SK-N-SH (cell line): ENCODE measurements at regions not wholly inside any gene's neighbourhood (a gene's known extent, or its start where the extent isn't known, plus 50 kb on each side); places are given as distances from the start of the nearest gene placed in this dataset.

Experiments used
- CTCF ChIA-PET: fragments of 300-600, 350-600 bp; formaldehyde crosslinking; extraction: SDS; loops from one replicate; lab custom pipeline; 2021; lab: Yijun Ruan, JAX
- POLR2A ChIA-PET: fragments of 350-600 bp; sonication (Branson Sonifier 250); formaldehyde crosslinking; extraction: SDS; loops from one replicate; lab custom pipeline; 2020; ENCODE audit warnings: antibody characterized with exemption, inconsistent platforms; lab: Yijun Ruan, JAX
- DNase-seq: peaks from one replicate; pipeline ENCODE4 v3.0.0; 2012
- H2AFZ ChIP-seq: fragments of 200-600 bp; sonication (generic); 2 replicates; pipeline ENCODE4 v1.8.1; 2016; ENCODE audit warnings: antibody characterized with exemption, mild to moderate bottlenecking, low read depth
- H3F3A ChIP-seq: fragments of 200-600 bp; sonication (generic); replicated peaks from 2 replicates; pipeline ENCODE3; 2016; ENCODE audit warnings: antibody characterized with exemption, mild to moderate bottlenecking; ENCODE audit not compliant: insufficient read depth
- H3K27ac ChIP-seq, 2 experiments: fragments of 200-500 bp in 1 of 2; fragments of 200-600 bp in 1 of 2; sonication (Bioruptor generic) in 1 of 2; sonication (generic), shearing (Covaris generic) in 1 of 2; 2 replicates each; pipeline versions ENCODE4 v1.5.1 to v1.6.1; 2014 to 2016; ENCODE audit warnings: low read depth in 2 of 2, inconsistent platforms in 1 of 2, low read length in 1 of 2, mild to moderate bottlenecking in 1 of 2, mixed read lengths in 1 of 2
- H3K27me3 ChIP-seq: fragments of 200-600 bp; sonication (generic), shearing (Covaris generic); 2 replicates; pipeline ENCODE4 v1.6.1; 2016; ENCODE audit warnings: mixed run types; ENCODE audit not compliant: insufficient read depth
- H3K36me3 ChIP-seq, 2 experiments: fragments of 200-500 bp in 1 of 2; fragments of 200-600 bp in 1 of 2; sonication (Bioruptor generic) in 1 of 2; sonication (generic) in 1 of 2; replicated peaks in 1 of 2; 2 replicates each; pipeline versions ENCODE3 to v1.5.1; 2014 to 2016; ENCODE audit warnings: low read length in 1 of 2, mild to moderate bottlenecking in 1 of 2; ENCODE audit not compliant: insufficient read depth in 2 of 2, control insufficient read depth in 1 of 2
- H3K4me1 ChIP-seq, 2 experiments: fragments of 200-500 bp in 1 of 2; fragments of 200-600 bp in 1 of 2; sonication (Bioruptor generic) in 1 of 2; sonication (generic), shearing (Covaris generic) in 1 of 2; 2 replicates each; pipeline versions ENCODE4 v1.5.1 to v1.6.1; 2014 to 2016; ENCODE audit warnings: low read depth in 1 of 2, low read length in 1 of 2, mixed run types in 1 of 2; ENCODE audit not compliant: insufficient read depth in 2 of 2, control insufficient read depth in 1 of 2
- H3K4me2 ChIP-seq: fragments of 200-600 bp; sonication (generic), shearing (Covaris generic); 2 replicates; pipeline ENCODE4 v1.6.1; 2017; ENCODE audit warnings: mixed run types
- H3K4me3 ChIP-seq, 2 experiments: fragments of 200-500 bp in 1 of 2; fragments of 200-600 bp in 1 of 2; sonication (Bioruptor generic) in 1 of 2; sonication (generic), shearing (Covaris generic) in 1 of 2; 2 replicates each; pipeline versions ENCODE4 v1.5.1 to v1.8.1; 2014 to 2016; ENCODE audit warnings: low read depth in 2 of 2, inconsistent platforms in 1 of 2, low read length in 1 of 2, mild to moderate bottlenecking in 1 of 2, mixed read lengths in 1 of 2, moderate library complexity in 1 of 2
- H3K79me2 ChIP-seq: fragments of 200-600 bp; sonication (generic); 2 replicates; pipeline ENCODE4 v1.8.1; 2017; ENCODE audit warnings: mild to moderate bottlenecking; ENCODE audit not compliant: insufficient read depth
- H3K9ac ChIP-seq: fragments of 200-600 bp; sonication (generic); 2 replicates; pipeline ENCODE4 v1.6.1; 2017; ENCODE audit warnings: mixed run types
- H3K9me2 ChIP-seq: fragments of 200-600 bp; sonication (generic); 2 replicates; pipeline ENCODE4 v1.6.1; 2017; ENCODE audit warnings: mixed run types
- H3K9me3 ChIP-seq: fragments of 200-600 bp; sonication (generic); 2 replicates; pipeline ENCODE4 v1.6.1; 2017; ENCODE audit warnings: mixed run types, mild to moderate bottlenecking, moderate library complexity
- H4K20me1 ChIP-seq: fragments of 200-600 bp; sonication (generic); 2 replicates; pipeline ENCODE4 v1.6.1; 2017; ENCODE audit warnings: mild to moderate bottlenecking, mixed run types; ENCODE audit not compliant: insufficient read depth
- CHD2 ChIP-seq: fragments of 150-350 bp; IDR thresholded peaks from 2 replicates; pipeline ENCODE4 v1.6.1; 2018; ENCODE audit warnings: low read length; ENCODE audit not compliant: partially characterized antibody
- EP300 ChIP-seq, 2 experiments: IDR thresholded peaks; 2 replicates each; pipeline versions ENCODE4 v1.4.0 to v1.6.1; 2012; ENCODE audit warnings: borderline replicate concordance in 1 of 2, low read depth in 1 of 2, low read length in 1 of 2
- EZH2phosphoT487 ChIP-seq: fragments of 200-600 bp; sonication (generic); IDR thresholded peaks from 2 replicates; pipeline ENCODE4 v1.6.1; 2017; ENCODE audit warnings: low read depth, mixed run types, mild to moderate bottlenecking, antibody characterized with exemption, moderate library complexity, borderline replicate concordance
- FOSL2 ChIP-seq: IDR thresholded peaks from 2 replicates; pipeline ENCODE4 v1.4.0; 2012; ENCODE audit warnings: low read depth, mild to moderate bottlenecking, moderate library complexity, borderline replicate concordance
- FOXM1 ChIP-seq: IDR thresholded peaks from 2 replicates; pipeline ENCODE4 v1.4.0; 2012; ENCODE audit warnings: low read depth, mild to moderate bottlenecking
- MAX ChIP-seq: IDR thresholded peaks from 2 replicates; pipeline ENCODE4 v1.4.0; 2012; ENCODE audit warnings: low read depth
- NFIC ChIP-seq: IDR thresholded peaks from 2 replicates; pipeline ENCODE4 v1.4.0; 2012; ENCODE audit warnings: borderline replicate concordance
- NRF1 ChIP-seq: IDR thresholded peaks from 2 replicates; pipeline ENCODE4 v1.6.1; 2012; ENCODE audit warnings: low read depth, mild to moderate bottlenecking, low read length
- POLR2AphosphoS5 ChIP-seq: IDR thresholded peaks from 2 replicates; pipeline ENCODE4 v1.6.1; 2012; ENCODE audit warnings: low read depth, low read length
- RAD21 ChIP-seq: IDR thresholded peaks from 2 replicates; pipeline ENCODE4 v1.6.1; 2012; ENCODE audit warnings: mild to moderate bottlenecking, low read length
- RCOR1 ChIP-seq: fragments of 150-350 bp; IDR thresholded peaks from 2 replicates; pipeline ENCODE4 v1.6.1; 2017; ENCODE audit warnings: antibody characterized with exemption, low read length
- RFX5 ChIP-seq: IDR thresholded peaks from 2 replicates; pipeline ENCODE4 v1.6.1; 2012; ENCODE audit warnings: mild to moderate bottlenecking, improper control_type of control experiment, low read length
- RXRA ChIP-seq: IDR thresholded peaks from 2 replicates; pipeline ENCODE4 v1.4.0; 2012; ENCODE audit warnings: low read depth, mild to moderate bottlenecking, borderline replicate concordance
- SIN3A ChIP-seq: IDR thresholded peaks from 2 replicates; pipeline ENCODE4 v1.6.1; 2012; ENCODE audit warnings: low read depth, mild to moderate bottlenecking, low read length, moderate library complexity, borderline replicate concordance
- SMC3 ChIP-seq: IDR thresholded peaks from 2 replicates; pipeline ENCODE4 v1.6.1; 2012; ENCODE audit warnings: low read depth, low read length, improper control_type of control experiment
- TAF1 ChIP-seq: IDR thresholded peaks from 2 replicates; pipeline ENCODE4 v1.6.1; 2012; ENCODE audit warnings: low read depth, mild to moderate bottlenecking, low read length, moderate library complexity, borderline replicate concordance
- TCF12 ChIP-seq: IDR thresholded peaks from 2 replicates; pipeline ENCODE4 v1.4.0; 2012
- TEAD4 ChIP-seq: IDR thresholded peaks from 2 replicates; pipeline ENCODE4 v1.4.0; 2012; ENCODE audit warnings: mild to moderate bottlenecking, borderline replicate concordance; ENCODE audit not compliant: insufficient read depth
- YY1 ChIP-seq: IDR thresholded peaks from 2 replicates; pipeline ENCODE4 v1.4.0; 2012; ENCODE audit warnings: low read depth, mild to moderate bottlenecking
- WGBS: methylation state at CpG from one replicate; pipeline ENCODE4 v1.1.6; 2017; ENCODE audit warnings: low lambda C conversion rate; 5-methylcytosine and 5-hydroxymethylcytosine counted together
- TF ChIP-seq, protein P1 (sequence below): IDR thresholded peaks from 2 replicates; pipeline ENCODE4; 2012

DNA sequence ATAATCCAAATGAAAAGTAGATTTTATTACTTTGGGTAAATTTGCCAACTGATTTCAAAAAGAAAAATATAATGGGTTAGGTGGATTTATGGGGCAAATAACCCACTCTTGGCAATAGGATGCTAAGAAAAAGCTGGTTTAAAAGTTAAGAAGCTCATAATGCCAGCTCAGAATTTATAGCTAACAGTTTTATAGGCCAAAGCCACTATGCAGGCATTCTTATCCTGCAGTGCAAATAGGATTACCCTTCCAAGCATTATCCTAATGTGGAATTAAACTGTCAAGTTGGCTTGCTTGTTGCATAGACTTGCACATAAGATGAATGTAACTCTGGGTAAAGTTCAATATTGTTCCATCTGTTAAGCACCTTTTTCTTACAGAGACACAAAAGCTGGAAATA lies 703.0 kb downstream of the PCDH18 start:
- ChIA-PET CTCF (interaction anchor here (0.7 to 1.1 kb wide), 2 partner anchors 35 to 365 kb away, joined by 3 to 4 read pairs; no protein-coding TSS in a partner anchor), POLR2A (no interaction called here)
- no peak overlapping the region for H2AFZ ChIP-seq
- no peaks in the 10 kb centered on the region for H3K9me2 ChIP-seq
- no peak overlapping the region for H3K4me2 ChIP-seq
- H3K27ac ChIP-seq = no peak overlapping the region
- no peak overlapping the region for H3K4me3 ChIP-seq
- no peak overlapping the region for H3K9ac ChIP-seq
- no peaks in the 10 kb centered on the region for H3K27me3 ChIP-seq
- no peaks in the 10 kb centered on the region for H3K36me3 ChIP-seq
- TF ChIP-seq POLR2AphosphoS5 (no peak), FOXM1 (no peak), RXRA (no peak), MAX (no peak), TAF1 (no peak), EP300 (IDR thresholded peaks at IDR 0.05; ENCODE audit: borderline replicate concordance in 1 of 2, low read depth in 1 of 2, low read length in 1 of 2) (no peak), CHD2 (no peak), YY1 (no peak), RAD21 (no peak), TEAD4 (no peak), SIN3A (no peak), RFX5 (no peak), NFIC (no peak), NRF1 (no peak), RCOR1 (no peak), SMC3 (no peak)
- TF ChIP-seq, all 33 proteins: peak for 0
- H3K79me2 ChIP-seq = no peaks in the 10 kb centered on the region
- H4K20me1 ChIP-seq = no peaks in the 10 kb centered on the region
- DNase-seq = no peak
- H3K9me3 ChIP-seq = no peaks in the 10 kb centered on the region
- peaks cover 0 to 5% of the 10 kb centered on the region in 2 experiments; a peak in 1 of 4 replicates for H3K4me1 ChIP-seq
- no peaks in the 10 kb centered on the region for H3F3A ChIP-seq

- Histone ChIP-seq H3K9me3 (no peaks in the 10 kb centered on the region), H3K9me2 (no peaks in the 10 kb centered on the region), H2AFZ (no peak overlapping the region), H3K4me3 (no peak overlapping the region), H3K36me3 (no peaks in the 10 kb centered on the region), H3F3A (no peaks in the 10 kb centered on the region), H3K27me3 (no peaks in the 10 kb centered on the region), H3K27ac (no peak overlapping the region), H3K4me1 (no peaks in the 10 kb centered on the region; a peak in 1 of 4 replicates), H4K20me1 (no peaks in the 10 kb centered on the region), H3K9ac (no peak overlapping the region), H3K4me2 (no peak overlapping the region), H3K79me2 (no peaks in the 10 kb centered on the region)
- DNase-seq = no peak
- 11% methylated on average over 1 of the region's 8 CpGs for WGBS
- TF ChIP-seq SMC3 = no peak
- TF ChIP-seq FOSL2 = no peak
- TF ChIP-seq CHD2 = no peak
- no peak for TF ChIP-seq RFX5
- no peak for TF ChIP-seq FOXM1
- TF ChIP-seq RAD21 = no peak
- no peak for TF ChIP-seq EP300 (IDR thresholded peaks at IDR 0.05; ENCODE audit: borderline replicate concordance in 1 of 2, low read depth in 1 of 2, low read length in 1 of 2)
- TF ChIP-seq NRF1 = no peak
- TF ChIP-seq RXRA = no peak
- no peak for TF ChIP-seq MAX
- no peak for TF ChIP-seq EZH2phosphoT487
- TF ChIP-seq TCF12 = no peak
- TF ChIP-seq TEAD4 = no peak
- TF ChIP-seq, protein P1, sequence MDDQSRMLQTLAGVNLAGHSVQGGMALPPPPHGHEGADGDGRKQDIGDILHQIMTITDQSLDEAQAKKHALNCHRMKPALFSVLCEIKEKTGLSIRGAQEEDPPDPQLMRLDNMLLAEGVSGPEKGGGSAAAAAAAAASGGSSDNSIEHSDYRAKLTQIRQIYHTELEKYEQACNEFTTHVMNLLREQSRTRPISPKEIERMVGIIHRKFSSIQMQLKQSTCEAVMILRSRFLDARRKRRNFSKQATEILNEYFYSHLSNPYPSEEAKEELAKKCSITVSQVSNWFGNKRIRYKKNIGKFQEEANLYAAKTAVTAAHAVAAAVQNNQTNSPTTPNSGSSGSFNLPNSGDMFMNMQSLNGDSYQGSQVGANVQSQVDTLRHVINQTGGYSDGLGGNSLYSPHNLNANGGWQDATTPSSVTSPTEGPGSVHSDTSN = no peak
- no peak for TF ChIP-seq NFIC
- no peak for TF ChIP-seq TAF1
- ChIA-PET POLR2A (no interaction called here), CTCF (no interaction called here)
These were observed 709.3 kb downstream of the PCDH18 start for GRCh38 chr4:136823020-136823419.
